SH-SY5Y (cell line): ENCODE measurements at regions not wholly inside any gene's neighbourhood (a gene's known extent, or its start where the extent isn't known, plus 50 kb on each side); places are given as distances from the start of the nearest gene placed in this dataset.

Experiments used
- GATA2 ChIP-seq: IDR thresholded peaks from 2 replicates; pipeline ENCODE4 v1.6.1; 2011; ENCODE audit warnings: mild to moderate bottlenecking, low read depth, low read length
- GATA3 ChIP-seq: IDR thresholded peaks from 2 replicates; pipeline ENCODE4 v1.6.1; 2011; ENCODE audit warnings: low read depth, mild to moderate bottlenecking, low read length, moderate library complexity

DNA sequence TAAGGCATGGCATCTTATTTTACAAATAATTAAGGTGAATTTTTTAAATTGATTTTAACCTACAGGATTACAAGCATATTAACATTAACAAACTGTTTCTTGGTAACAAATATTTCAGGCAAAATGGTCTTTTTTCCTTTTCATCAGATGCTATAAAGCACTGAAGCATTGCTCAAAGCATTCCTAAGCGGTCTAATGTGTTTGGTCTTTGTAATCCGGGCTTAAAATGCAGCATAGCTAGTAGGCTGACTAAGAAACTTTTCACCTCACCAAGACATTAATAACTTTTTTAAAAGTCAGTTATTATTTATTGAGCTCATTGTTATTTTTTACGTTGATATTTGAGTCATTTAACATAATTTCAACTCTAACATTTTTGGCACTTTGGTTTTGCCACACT lies 538.8 kb upstream of the SLC39A10 start:
- TF ChIP-seq GATA2 (no peak), GATA3 (no peak)
